ENCODE measurements at regions not wholly inside any gene's neighbourhood (a gene's known extent, or its start where the extent isn't known, plus 50 kb on each side); places are given as distances from the start of the nearest gene placed in this dataset.
A peak's percentile ranks its signal among the peaks of the same experiment; 100 is the strongest.

- Histone ChIP-seq H3K36me3 (ENCODE audit: control insufficient read depth, insufficient read depth, low read length) (no peaks in the 10 kb centered on the region), H3K27me3 (ENCODE audit: control insufficient read depth, insufficient read depth, low read length, poor library complexity, severe bottlenecking) (peaks cover 93% of the 10 kb centered on the region), H3K9ac (ENCODE audit: extremely low read depth, low read length, poor library complexity, severe bottlenecking) (no peak overlapping the region), H3K27ac (ENCODE audit: low read depth, low read length) (no peak overlapping the region), H3K4me3 (ENCODE audit: low read length) (peak overlapping the region; percentile 76), H3K4me1 (ENCODE audit: control insufficient read depth, insufficient read depth, low read length) (peaks cover 5% of the 10 kb centered on the region), H3K9me3 (ENCODE audit: control insufficient read depth, low read length) (no peaks in the 10 kb centered on the region)
- H3K36me3 Mint-ChIP-seq (ENCODE audit: low read depth), result no peaks in the 10 kb centered on the region
- 7% methylated on average over 47 to 72 of the region's 72 CpGs for WGBS, 2 experiments (ENCODE audit: insufficient coverage in 1 of 2, insufficient read length in 1 of 2)
- no peaks in the 10 kb centered on the region for H3K9me3 Mint-ChIP-seq
- H3K27ac Mint-ChIP-seq, result no peak overlapping the region
- peak; percentile 83 for DNase-seq
- TF ChIP-seq CTCF (conservative IDR thresholded peaks at IDR 0.05), result no peak
- H3K4me3 Mint-ChIP-seq, result peak overlapping the region; percentile 59
- H3K27me3 Mint-ChIP-seq (ENCODE audit: insufficient read depth), result peaks cover 87% of the 10 kb centered on the region
- H3K4me1 Mint-ChIP-seq, result peaks cover 15% of the 10 kb centered on the region
These were observed 132.3 kb downstream of the SPAG6 start for GRCh38 chr10:22477334-22478287.

DNA sequence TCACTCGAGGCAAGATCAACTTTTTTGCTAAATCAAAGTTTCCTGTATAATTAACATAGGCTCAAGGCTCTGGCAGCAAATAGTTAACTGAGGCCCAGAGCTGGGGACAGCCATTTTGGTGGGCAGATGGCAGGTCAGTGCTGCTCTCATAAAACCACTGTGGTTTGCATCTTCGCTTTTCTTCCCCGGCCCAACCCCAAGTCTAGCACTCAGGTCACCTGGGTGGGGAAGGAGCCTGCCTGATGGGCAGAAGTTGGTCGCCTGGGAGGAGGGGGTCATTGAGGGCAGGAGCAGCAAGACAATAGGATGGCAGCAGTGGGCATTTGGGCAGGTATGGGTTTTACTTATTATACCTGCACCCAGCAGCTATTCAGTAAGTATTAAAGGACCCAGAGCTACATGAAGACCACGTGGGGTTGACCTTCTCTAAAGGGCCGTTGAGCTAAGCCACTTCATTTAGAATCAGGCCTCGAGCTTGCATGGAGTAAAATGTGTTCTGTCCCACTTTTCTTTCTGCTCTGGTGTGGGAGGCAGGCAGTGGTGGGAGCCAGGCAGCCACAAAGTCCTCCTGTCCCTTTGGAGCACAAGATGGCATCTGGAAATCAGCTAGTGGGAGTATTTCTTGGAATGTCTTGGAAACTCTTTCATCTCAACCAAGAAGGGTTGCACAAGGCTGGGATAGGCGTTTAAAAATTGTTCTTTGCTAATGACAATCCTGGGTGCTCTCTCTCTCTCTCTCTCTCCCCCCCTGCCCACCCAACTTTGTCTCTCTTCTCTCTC, 133.4 kb downstream of the SPAG6 start:
- no peaks in the 10 kb centered on the region for H3K36me3 Mint-ChIP-seq (ENCODE audit: low read depth)
- peaks cover 5% of the 10 kb centered on the region for H3K4me1 ChIP-seq (ENCODE audit: control insufficient read depth, insufficient read depth, low read length)
- H3K36me3 ChIP-seq (ENCODE audit: control insufficient read depth, insufficient read depth, low read length), result no peaks in the 10 kb centered on the region
- H3K27ac Mint-ChIP-seq, result no peak overlapping the region
- peaks cover 77% of the 10 kb centered on the region for H3K27me3 Mint-ChIP-seq (ENCODE audit: insufficient read depth)
- no peaks in the 10 kb centered on the region for H3K9me3 Mint-ChIP-seq
- H3K27me3 ChIP-seq (ENCODE audit: control insufficient read depth, insufficient read depth, low read length, poor library complexity, severe bottlenecking), result peaks cover 81% of the 10 kb centered on the region
- H3K9ac ChIP-seq (ENCODE audit: extremely low read depth, low read length, poor library complexity, severe bottlenecking), result no peak overlapping the region
- H3K4me3 Mint-ChIP-seq, result no peak overlapping the region
- H3K27ac ChIP-seq (ENCODE audit: low read depth, low read length), result no peak overlapping the region
- TF ChIP-seq CTCF (conservative IDR thresholded peaks at IDR 0.05), result no peak
- no peak overlapping the region for H3K4me3 ChIP-seq (ENCODE audit: low read length)
- DNase-seq, result no peak
- no peaks in the 10 kb centered on the region for H3K9me3 ChIP-seq (ENCODE audit: control insufficient read depth, low read length)
- peaks cover 15% of the 10 kb centered on the region for H3K4me1 Mint-ChIP-seq
- WGBS, 2 experiments (ENCODE audit: insufficient coverage in 1 of 2, insufficient read length in 1 of 2), result 72 to 77% methylated on average over 4 to 8 of the region's 8 CpGs

DNA sequence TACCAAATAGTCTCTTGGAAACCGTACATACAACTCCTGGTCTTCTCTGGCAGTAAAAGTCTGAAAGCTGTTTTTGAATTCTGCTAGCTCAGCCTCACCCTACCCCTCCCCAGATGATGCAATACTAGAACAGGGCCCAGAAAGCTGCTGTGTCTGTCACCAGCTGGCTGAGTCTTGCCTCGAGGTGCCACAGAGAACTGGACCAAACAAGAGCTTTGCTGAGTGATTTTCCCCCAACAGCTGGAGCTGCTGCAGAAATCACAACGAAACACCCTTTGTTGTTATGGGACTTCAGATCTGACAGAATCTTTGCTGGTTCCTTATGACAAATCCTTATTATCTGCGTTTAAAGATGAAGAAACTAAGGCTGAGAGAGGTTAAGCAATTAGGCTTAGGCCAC, 134.1 kb downstream of the SPAG6 start:
- H3K4me3 Mint-ChIP-seq, result no peak overlapping the region
- Histone ChIP-seq H3K4me3 (ENCODE audit: low read length) (no peak overlapping the region), H3K9me3 (ENCODE audit: control insufficient read depth, low read length) (no peaks in the 10 kb centered on the region), H3K36me3 (ENCODE audit: control insufficient read depth, insufficient read depth, low read length) (no peaks in the 10 kb centered on the region), H3K4me1 (ENCODE audit: control insufficient read depth, insufficient read depth, low read length) (peaks cover 5% of the 10 kb centered on the region), H3K27me3 (ENCODE audit: control insufficient read depth, insufficient read depth, low read length, poor library complexity, severe bottlenecking) (peaks cover 75% of the 10 kb centered on the region), H3K9ac (ENCODE audit: extremely low read depth, low read length, poor library complexity, severe bottlenecking) (no peak overlapping the region), H3K27ac (ENCODE audit: low read depth, low read length) (no peak overlapping the region)
- DNase-seq, result no peak
- 78 to 81% methylated on average over 3 to 4 of the region's 4 CpGs for WGBS, 2 experiments (ENCODE audit: insufficient coverage in 1 of 2, insufficient read length in 1 of 2)
- H3K9me3 Mint-ChIP-seq, result no peaks in the 10 kb centered on the region
- H3K36me3 Mint-ChIP-seq (ENCODE audit: low read depth), result no peaks in the 10 kb centered on the region
- TF ChIP-seq CTCF (conservative IDR thresholded peaks at IDR 0.05), result no peak
- H3K27me3 Mint-ChIP-seq (ENCODE audit: insufficient read depth), result peaks cover 71% of the 10 kb centered on the region
- no peak overlapping the region for H3K27ac Mint-ChIP-seq
- peaks cover 15% of the 10 kb centered on the region for H3K4me1 Mint-ChIP-seq

All from endodermal cell (in vitro differentiated cells).